Coronary artery (tissue), 2 donors: ENCODE measurements at regions not wholly inside any gene's neighbourhood (a gene's known extent, or its start where the extent isn't known, plus 50 kb on each side); places are given as distances from the start of the nearest gene placed in this dataset.

Experiments
- DNase-seq: peaks from one replicate; pipeline ENCODE4 v3.0.0-alpha.2; 2017; ENCODE audit warnings: low spot score
- H3K27ac ChIP-seq, 2 donors: fragments of 200-600 bp; sonication (generic); one replicate each; pipeline ENCODE4 v1.5.1; 2016 to 2019
- H3K4me3 ChIP-seq: fragments of 200-600 bp; sonication (generic); 2 replicates; pipeline ENCODE4 v1.5.1; 2016; ENCODE audit warnings: mild to moderate bottlenecking, moderate library complexity
- TF ChIP-seq, protein P1 (sequence below): fragments of 200-600 bp; sonication (generic); IDR thresholded peaks from one replicate; pipeline ENCODE4 v1.5.1; 2019; ENCODE audit warnings: antibody characterized with exemption

DNA sequence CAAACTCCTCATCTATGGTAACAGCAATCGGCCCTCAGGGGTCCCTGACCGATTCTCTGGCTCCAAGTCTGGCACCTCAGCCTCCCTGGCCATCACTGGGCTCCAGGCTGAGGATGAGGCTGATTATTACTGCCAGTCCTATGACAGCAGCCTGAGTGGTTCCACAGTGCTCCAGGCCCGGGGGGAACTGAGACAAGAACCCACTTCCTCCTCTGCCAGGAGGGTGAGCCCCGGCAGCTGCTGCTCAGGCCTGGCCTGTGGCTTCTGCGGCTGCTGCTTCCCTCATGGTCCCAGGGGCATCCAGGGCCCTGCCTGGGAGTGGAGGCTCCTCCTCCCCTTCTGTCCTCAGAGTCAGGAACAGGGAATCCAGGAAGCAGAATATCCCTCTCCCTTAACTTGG, 98.4 kb downstream of the ZNF280B start:
- TF ChIP-seq, protein P1, sequence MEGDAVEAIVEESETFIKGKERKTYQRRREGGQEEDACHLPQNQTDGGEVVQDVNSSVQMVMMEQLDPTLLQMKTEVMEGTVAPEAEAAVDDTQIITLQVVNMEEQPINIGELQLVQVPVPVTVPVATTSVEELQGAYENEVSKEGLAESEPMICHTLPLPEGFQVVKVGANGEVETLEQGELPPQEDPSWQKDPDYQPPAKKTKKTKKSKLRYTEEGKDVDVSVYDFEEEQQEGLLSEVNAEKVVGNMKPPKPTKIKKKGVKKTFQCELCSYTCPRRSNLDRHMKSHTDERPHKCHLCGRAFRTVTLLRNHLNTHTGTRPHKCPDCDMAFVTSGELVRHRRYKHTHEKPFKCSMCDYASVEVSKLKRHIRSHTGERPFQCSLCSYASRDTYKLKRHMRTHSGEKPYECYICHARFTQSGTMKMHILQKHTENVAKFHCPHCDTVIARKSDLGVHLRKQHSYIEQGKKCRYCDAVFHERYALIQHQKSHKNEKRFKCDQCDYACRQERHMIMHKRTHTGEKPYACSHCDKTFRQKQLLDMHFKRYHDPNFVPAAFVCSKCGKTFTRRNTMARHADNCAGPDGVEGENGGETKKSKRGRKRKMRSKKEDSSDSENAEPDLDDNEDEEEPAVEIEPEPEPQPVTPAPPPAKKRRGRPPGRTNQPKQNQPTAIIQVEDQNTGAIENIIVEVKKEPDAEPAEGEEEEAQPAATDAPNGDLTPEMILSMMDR: no peak
- H3K27ac ChIP-seq: no peak overlapping the region
- no peak overlapping the region for H3K4me3 ChIP-seq
- no peak for DNase-seq

DNA sequence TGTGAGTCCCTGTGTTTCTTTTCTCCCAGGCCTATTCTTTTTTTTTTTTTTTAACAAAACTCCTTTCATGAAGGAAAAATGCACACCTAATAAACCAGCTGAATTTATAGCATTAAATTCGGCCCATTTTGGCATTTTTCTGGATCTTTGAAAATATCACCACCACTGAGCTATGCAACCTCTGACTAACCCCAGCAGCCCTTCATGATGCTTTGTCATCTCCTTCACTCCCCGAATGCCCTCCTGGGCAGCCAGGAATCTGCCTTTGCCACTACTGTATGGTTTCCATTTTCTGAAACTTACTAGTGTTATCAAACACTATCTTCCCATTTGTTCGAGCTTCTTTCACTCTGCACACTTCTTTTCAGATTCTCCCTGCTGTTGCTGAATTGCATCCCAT, 97.9 kb downstream of the ZNF280B start:
- TF ChIP-seq, protein P1: no peak
- no peak overlapping the region for H3K4me3 ChIP-seq
- no peak for DNase-seq
- no peak overlapping the region for H3K27ac ChIP-seq

DNA sequence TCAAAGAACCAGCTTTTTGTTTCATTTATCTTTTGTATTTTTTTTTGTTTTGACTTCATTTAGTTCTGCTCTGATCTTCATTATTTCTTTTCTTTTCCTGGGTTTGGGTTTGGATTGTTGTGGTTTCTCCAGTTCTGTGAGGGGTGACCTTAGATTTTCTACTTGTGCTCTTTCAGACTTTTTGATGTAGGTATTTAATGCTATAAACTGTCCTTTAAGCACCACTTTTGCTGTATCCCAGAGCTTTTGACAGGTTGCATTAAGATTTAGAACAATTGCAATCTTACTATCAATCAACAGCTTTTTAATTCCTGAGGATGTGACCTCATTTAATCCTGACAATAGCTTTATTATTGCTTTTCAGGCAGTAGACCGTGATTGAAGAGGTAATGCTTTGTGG, 94.3 kb downstream of the ZNF280B start:
- Histone ChIP-seq H3K4me3 (no peak overlapping the region), H3K27ac (no peak overlapping the region)
- TF ChIP-seq, protein P1: no peak
- DNase-seq: no peak

DNA sequence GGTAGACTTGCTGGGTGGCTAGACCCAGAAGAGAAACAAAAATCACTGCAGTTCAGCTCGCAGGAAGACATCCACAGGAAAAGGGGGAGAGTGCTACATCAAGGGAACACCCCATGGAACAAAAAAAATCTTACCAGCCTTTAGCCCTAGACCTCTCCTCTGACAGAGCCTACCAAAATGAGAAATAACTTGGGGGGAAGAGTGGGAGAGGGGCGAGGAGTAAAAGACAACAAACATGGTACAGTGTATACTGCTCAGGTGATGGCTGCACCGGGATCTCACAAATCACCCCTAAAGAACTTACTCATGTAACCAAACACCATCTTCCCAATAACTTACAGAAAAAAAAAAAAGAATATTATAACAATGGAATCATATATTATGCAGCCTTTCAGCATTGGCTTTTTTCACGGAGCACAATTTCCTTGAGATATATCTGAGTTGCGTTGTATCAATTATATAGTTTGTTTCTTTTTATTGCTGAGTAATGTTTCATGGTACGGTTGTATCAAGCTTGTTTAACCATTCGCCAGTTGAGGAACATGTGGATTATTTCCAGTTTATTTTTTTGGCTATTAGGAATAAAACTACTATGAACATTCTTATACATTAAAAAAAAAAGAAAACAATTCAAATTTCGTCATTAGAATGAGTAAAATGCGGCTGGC, 90.9 kb downstream of the ZNF280B start:
- DNase-seq: no peak
- Histone ChIP-seq H3K4me3 (no peak overlapping the region), H3K27ac (no peak overlapping the region)
- TF ChIP-seq, protein P1: no peak

DNA sequence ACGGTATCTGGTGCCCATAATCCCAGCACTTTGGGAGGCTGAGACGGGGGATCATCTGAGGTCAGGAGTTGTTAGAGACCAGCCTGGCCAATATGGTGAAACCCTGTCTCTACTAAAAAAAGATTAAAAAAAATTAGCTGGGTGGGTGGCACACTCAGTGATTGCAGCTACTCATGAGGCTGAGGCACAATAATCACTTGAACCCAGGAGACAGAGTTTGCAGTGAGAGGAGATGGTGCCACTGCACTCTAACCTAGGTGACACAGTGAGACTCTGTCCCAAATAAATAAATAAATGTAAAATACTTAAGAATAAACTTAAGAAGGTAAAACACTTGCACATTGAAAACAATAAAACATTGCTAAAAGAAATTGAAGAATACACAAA, 90.4 kb downstream of the ZNF280B start:
- TF ChIP-seq, protein P1: no peak
- no peak for DNase-seq
- Histone ChIP-seq H3K4me3 (no peak overlapping the region), H3K27ac (no peak overlapping the region)

DNA sequence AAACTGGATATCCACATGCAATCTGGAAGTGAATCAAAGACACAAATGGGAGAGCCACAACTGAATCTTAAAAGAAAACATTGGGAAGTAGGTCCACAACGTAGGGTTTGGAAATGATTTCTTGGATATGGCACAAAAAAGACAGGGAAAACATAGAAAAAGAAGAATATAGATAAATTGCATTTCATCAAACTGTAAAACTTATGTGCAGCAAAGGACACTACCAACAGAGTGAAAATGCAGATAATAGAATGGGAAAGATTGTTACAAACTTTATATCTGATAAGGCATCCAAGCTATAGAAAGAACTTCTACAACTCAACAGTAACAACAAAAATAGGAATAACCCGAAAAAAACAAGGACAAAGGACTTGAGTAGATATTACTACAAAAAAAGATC, 89.6 kb downstream of the ZNF280B start:
- TF ChIP-seq, protein P1: no peak
- no peak for DNase-seq
- Histone ChIP-seq H3K27ac (no peak overlapping the region), H3K4me3 (no peak overlapping the region)

DNA sequence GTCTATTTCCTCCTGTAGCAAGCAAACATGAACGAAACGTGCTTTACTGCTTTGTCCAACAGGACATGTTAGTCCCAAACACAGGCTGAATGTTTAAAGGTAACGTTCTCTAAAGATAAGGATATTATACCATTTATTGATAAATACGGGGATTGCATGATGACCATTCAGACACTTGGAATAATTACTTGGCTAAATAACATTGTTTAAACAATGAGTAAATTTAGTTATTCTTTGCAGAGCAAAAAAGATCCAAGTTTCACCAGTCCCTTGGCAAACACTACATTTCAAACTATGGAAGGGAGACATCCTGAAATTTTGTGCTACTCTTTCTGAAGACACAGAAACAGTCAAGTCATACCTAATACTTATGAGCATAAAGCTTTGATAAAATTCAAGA, 88.0 kb downstream of the ZNF280B start:
- no peak for DNase-seq
- H3K27ac ChIP-seq: no peak overlapping the region
- no peak overlapping the region for H3K4me3 ChIP-seq
- TF ChIP-seq, protein P1: no peak
